ENCODE measurements at regions not wholly inside any gene's neighbourhood (a gene's known extent, or its start where the extent isn't known, plus 50 kb on each side); places are given as distances from the start of the nearest gene placed in this dataset.

GRCh38 chr2:83786140-83786539 lies 672.9 kb downstream of the SUCLG1 start:
- no peak for DNase-seq (ENCODE audit: low spot score)

DNA sequence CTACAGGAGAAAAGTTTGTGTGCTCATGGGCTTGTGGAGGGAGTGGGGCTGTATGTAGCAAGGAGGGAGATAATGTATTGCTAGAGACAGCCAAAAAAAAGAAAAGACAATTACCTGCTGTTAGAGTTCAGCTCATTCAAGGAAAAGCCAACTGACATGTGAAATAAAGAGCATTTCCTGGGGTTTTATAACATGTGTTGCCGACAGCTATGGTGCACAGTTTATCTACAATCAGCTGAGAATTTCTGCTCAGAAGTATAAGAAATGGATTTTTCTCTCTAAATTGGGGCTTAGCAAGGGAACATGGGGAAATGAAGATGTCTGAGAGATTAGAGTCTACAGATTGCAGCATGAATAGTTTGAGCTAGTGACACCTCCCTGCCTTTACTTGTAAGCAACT lies 674.1 kb downstream of the SUCLG1 start:
- DNase-seq (ENCODE audit: low spot score) = no peak

DNA sequence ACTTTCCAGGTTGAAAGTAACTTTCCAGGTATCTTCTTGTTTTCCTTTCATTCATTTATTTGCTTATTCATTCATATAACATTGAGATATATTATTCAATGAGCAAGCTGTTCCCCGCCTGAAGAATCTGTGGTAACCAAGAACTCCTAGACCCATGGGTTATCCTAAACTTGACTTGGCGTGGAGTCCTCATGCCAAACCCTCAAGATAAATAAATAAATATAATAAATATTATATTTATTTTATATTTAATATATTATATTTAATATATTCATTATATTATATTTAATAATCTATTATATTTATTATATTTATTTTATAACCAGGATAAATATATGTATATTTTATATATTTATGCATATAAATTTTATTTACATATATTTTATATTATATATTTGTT lies 674.8 kb downstream of the SUCLG1 start:
- no peak for DNase-seq (ENCODE audit: low spot score)

DNA sequence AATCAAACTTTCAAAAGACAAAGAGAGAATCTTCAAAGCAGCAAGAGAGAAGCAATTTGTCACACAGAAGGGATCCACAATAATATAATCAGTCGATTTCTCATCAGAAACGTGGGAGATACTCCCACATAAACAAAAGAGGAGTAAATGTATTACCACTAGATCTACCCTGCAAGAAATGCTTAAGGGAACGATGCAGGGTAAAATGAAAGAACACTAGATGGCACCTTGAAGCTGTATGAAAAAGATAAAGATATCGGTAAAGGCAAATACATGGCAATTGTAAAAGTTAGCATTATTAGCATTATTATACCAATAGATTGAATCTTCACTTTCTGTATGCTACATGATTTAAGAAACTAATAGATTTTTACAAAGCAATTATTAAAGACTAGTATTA lies 677.0 kb downstream of the SUCLG1 start:
- no peak for DNase-seq (ENCODE audit: low spot score)

- no peak for DNase-seq (ENCODE audit: low spot score)
These were observed 694.6 kb downstream of the SUCLG1 start for GRCh38 chr2:83764447-83765005.

GRCh38 chr2:83757329-83757728 lies 701.8 kb downstream of the SUCLG1 start:
- no peak for DNase-seq (ENCODE audit: low spot score)

- DNase-seq (ENCODE audit: low spot score) = no peak
These were observed 702.9 kb downstream of the SUCLG1 start for GRCh38 chr2:83756219-83756618.

GRCh38 chr2:83747141-83747540 lies 711.9 kb downstream of the SUCLG1 start:
- no peak for DNase-seq (ENCODE audit: low spot score)

- no peak for DNase-seq (ENCODE audit: low spot score)
These were observed 714.2 kb downstream of the SUCLG1 start for GRCh38 chr2:83744855-83745254.

DNA sequence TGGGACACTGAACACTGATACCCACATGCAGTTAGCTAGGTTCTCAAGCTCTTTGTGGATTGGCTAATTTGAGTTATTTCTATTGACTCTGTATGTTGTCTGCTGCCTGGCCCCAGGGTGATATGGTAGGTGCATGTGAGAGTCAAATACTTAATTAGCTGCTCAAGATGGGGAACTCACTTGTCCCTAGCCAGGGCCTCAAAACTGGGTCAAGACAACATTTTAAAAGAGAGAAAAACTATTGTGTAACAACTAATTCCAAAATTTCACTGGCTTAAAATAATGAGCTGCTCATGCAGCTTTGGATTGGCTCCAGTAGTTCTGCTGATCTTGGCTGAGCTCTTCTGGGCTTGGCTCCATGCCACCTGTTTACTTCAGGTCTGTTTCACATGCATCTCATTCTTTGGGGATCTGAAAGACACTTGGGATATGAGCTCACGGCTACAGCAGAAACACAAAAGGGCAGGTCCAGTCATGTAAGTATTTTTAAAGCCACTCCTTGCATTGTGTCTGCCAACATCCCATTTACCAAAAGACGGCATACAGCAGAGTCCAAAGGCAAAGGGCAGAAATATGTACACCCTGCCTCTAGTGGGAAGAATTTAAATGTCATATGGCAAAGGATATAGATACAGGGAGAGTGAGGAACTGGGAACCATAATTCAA lies 716.8 kb downstream of the SUCLG1 start:
- DNase-seq (ENCODE audit: low spot score) = no peak

- no peak for DNase-seq (ENCODE audit: low spot score)
These were observed 728.9 kb downstream of the SUCLG1 start for GRCh38 chr2:83730223-83730622.

- DNase-seq (ENCODE audit: low spot score) = no peak
These were observed 733.3 kb downstream of the SUCLG1 start for GRCh38 chr2:83725735-83726134.

GRCh38 chr2:83705146-83705545 lies 753.9 kb downstream of the SUCLG1 start:
- DNase-seq (ENCODE audit: low spot score) = no peak

GRCh38 chr2:83703598-83703997 lies 755.5 kb downstream of the SUCLG1 start:
- DNase-seq (ENCODE audit: low spot score) = no peak

DNA sequence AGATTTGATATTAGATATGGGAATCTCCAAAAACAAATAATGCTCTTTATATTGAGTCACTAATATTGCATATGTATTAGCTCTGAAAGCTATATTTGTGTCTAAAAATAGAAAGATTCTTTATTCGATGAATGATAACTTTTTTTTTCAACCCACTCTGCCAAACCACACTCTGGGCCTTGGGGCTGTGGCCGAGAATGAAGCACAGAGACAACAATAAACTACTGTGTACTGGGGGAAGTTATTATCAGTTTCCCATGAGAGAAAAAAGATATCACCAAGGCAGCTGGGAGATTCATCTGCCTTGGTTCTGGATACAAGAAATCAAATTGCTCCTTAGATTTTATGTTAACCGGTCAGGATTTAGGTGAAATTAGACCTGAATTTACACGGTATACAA lies 762.2 kb downstream of the SUCLG1 start:
- DNase-seq (ENCODE audit: low spot score) = no peak

GRCh38 chr2:83695530-83695929 lies 763.5 kb downstream of the SUCLG1 start:
- DNase-seq (ENCODE audit: low spot score) = no peak

DNA sequence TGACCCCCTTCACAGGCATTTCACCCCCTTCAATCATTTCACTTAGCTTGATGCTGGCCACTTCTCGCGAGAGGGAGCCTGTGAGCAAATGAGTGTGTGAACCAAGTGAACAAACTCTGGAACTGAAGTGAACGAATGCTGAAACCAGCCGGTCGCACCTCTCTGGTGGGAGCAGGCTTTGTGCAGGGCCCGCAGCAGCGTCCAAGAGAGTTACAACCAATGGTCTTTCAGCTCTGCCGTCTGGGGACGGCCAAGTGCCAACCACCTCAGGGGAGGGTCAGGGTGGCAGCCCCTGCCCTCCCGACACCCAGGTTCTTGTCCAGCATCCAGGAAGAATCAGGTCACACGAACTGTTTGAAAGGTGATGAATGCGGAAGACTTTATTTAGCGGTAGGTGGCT lies 764.0 kb downstream of the SUCLG1 start:
- no peak for DNase-seq (ENCODE audit: low spot score)

DNA sequence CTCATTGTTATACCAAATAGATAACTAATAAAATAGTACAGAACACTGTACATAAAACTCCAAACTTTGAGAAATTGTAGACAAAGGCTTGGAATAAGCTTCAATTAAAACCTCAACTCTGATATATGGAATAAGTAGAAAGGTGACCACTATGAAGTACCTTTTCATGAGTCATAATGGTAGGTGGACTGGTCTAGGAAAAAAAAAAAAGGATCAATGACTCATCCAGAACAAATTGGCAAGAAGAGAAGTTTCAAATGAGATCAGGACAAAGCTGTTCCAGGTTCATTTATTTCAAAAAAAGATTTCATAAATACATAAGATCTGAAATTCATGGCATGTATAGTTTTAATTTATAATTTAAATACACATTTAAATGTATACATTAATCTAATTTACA lies 769.7 kb downstream of the SUCLG1 start:
- no peak for DNase-seq (ENCODE audit: low spot score)

DNA sequence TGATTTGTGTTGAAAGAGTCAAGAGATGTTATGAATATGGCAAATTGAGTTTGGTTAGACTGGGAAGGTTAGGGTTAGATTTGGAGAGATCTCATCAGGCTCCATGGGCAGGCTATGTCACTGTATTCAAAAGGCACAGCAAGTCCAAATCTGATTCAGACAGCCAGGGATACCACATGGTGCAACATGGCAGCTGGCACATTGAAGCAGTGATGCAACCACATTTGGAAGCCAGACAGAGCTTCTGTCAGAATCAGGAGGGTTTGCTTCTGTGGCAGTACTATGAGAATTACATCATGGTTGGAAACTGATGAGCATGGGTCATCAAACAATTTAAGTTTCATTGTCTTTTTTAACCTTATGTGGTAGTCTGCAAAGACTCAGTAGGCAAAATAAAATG lies 772.2 kb downstream of the SUCLG1 start:
- no peak for DNase-seq (ENCODE audit: low spot score)

GRCh38 chr2:83674050-83674449 lies 785.0 kb downstream of the SUCLG1 start:
- DNase-seq (ENCODE audit: low spot score) = no peak

- no peak for DNase-seq (ENCODE audit: low spot score)
These were observed 793.2 kb downstream of the SUCLG1 start for GRCh38 chr2:83665894-83666293.

- no peak for DNase-seq (ENCODE audit: low spot score)
These were observed 793.9 kb downstream of the SUCLG1 start for GRCh38 chr2:83665154-83665553.

- no peak for DNase-seq (ENCODE audit: low spot score)
These were observed 797.4 kb downstream of the SUCLG1 start for GRCh38 chr2:83661711-83662110.

GRCh38 chr2:83654091-83654611 lies 804.9 kb downstream of the SUCLG1 start:
- no peak for DNase-seq (ENCODE audit: low spot score)

Data from hepatic stellate cell (primary cell).